ENCODE measurements at regions not wholly inside any gene's neighbourhood (a gene's known extent, or its start where the extent isn't known, plus 50 kb on each side); places are given as distances from the start of the nearest gene placed in this dataset.

DNA sequence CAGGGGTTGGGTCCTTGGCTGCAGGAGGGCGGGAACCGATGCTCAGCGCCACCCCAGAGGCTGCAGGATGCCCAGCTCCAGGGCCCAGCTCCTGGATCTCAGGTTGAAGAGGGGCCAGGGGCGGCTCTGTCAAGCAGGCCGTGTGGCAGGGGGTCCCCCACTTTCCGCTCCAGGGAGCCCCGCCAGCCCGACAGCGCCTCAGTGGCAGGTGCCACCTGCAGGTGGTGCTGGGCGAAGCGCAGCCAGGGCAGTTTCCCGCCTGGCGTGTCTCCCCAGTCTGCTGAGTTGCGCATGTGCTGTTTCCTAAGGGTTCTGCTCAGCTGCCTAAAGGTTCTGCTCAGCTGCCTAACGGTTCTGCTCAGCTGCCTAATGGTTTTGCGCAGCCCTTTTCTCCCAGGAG is 442.1 kb downstream of the POTEH start:
- TF ChIP-seq CTCF (IDR thresholded peaks at IDR 0.05; ENCODE audit: low read depth, low read length, poor library complexity, severe bottlenecking) (no peak), EZH2phosphoT487 (IDR thresholded peaks at IDR 0.05; ENCODE audit: borderline replicate concordance, low read length) (no peak)

Data from DOHH2 (cell line).